ENCODE measurements at regions not wholly inside any gene's neighbourhood (a gene's known extent, or its start where the extent isn't known, plus 50 kb on each side); places are given as distances from the start of the nearest gene placed in this dataset.
A peak's percentile ranks its signal among the peaks of the same experiment; 100 is the strongest.

DNA sequence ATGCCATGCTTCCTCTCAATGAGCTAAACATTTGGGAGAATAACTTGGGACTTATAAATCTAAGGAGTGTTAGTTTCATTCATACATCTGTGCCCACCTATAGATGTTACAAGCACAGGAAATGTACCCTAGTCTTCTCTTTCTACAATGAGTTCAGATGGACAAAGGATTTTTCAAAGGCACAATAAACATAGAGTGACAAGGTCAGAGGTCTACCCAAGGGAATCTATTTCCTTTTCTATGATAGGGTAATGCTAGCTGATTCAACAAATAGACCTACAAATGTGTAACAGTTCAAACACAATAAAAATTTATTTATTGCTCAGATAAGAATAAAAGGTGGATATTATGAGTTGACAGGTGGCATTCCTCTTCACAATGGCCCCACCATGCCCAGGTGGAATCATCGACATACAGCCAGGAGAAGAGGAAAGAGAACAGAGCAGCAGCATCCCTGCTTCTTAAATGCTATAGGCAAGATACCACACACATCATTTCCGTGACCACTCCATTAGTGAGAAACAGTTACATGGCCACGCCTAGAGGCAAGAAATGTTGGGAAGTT, 421.8 kb downstream of the HNRNPD start:
- DNase-seq: no peak

DNA sequence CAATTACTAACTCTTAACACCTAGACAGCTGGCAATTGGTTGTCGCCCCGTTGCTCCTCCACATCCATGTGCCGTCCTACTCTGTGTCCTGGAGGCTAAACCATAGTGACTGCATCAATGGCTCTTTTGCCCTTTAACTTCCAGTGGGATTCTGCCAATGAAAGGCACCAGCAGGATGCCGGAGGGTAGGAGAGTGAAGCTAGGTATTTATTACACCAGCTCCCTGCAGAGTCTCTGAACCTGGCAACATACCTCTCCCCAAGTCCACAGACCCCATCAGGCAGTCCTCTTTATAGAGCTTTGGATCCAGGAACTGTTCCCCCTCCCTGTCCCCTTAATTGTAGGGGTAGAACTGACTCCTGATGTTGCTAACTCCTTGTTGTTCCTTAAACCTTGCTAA, 426.8 kb downstream of the HNRNPD start:
- no peak for DNase-seq

DNA sequence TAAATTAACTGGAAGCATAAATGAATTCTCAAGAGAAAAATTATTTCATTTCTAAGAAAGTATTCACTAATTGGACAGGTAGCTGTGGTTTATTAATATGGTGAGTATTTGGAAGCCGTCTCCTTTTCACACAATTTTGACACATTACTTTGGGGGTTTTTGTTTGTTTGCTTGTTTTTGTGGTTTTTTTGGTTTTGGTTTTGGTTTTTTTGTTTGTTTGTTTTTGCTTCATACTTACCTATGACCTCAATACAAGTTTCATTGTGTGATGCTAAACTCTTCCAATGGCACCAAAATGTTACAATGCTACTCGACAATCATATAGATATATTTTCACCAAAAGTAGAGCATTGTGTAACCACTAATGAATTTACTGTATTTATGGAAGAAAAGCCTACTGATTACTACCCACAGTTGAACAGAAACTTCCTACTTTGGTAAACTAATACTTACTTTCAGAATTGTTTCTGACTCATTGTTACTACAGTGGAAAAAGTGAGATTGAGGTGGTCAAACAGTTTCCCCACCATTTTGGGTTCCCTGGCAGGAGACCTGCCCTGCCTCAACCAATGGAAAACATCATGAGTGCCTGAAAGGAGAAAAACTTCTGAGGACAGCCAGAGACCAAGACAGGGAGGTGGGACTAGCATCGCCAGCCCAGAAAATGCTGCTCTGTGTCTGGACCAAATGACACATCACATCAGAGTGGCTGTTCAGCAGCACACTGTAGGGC, 443.1 kb downstream of the HNRNPD start:
- no peak for DNase-seq

DNA sequence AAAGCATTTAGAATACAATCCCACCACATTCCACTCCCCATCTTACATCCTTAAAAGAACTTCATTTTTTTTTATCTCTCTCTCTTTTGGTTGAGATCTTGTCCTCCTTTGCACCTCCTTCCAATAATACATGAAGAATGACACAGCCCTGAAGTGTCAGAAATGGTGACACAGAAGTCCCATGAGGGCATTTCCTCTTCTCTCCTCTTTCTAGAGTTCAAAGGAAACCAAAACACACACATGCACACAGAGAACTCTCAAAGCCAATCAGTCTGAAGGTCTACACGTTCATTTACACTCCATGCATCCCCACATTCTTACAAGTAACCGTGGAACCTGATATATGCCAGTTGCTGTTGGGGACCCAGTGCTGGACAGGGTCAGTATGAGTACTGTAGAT, 450.7 kb downstream of the HNRNPD start:
- no peak for DNase-seq

DNA sequence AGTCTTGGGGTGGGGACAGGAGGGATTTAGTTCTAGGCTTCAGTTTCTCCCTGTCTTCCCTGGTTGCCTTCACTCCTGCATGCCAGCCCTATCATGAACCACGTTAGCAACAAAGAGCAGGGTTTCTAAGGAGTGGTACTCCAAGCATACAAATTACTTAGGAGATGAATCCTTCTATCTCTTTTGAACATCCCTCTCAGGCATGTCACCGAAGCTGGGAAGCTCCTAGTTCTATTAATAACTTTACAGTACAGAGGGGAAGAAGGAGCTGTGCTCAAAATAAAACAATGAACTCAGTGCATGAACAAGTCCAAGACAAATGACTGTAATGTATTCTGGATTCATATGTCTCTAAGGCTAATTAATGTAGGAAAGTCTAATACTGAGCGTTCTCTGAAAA, 450.6 kb upstream of the RASGEF1B start:
- DNase-seq: no peak

DNA sequence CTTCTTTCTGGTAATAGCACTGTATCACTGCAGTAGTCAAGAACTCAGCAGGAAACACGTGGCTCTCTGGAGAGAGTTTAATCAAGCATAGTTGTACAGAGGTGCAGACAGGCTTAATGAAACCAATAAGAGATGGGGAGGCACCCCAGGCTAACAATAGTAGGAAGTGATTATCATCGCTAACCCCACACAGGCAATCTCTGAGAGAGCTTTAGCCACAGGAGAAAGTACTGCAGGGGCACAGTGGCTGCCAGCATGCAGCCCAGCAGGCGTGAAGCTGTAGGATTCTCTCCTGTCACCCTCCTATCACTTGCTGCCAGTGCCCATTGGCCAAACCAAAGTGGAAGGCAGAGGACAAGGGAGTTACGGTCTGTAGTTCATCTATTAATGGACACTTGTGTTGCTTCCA, 450.0 kb upstream of the RASGEF1B start:
- no peak for DNase-seq

DNA sequence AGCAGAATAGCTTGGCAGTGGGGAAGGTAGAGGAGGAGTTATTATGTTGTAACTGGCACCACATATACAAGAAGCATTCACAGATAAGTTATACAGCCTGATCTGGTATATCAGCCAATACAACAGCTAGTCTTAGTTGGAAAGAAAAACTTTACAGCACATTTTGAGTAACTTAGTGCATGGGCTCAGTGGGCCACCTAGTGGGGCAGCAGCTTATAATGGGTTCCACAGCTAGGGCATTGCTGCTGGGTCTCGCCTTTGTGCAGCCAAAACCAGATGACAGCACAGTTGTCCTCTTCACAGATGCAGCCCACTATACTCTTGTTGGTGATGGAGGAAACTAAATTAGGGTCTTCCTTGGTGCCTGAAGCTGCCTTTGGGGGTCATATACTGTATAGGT, 448.1 kb upstream of the RASGEF1B start:
- DNase-seq: no peak

DNA sequence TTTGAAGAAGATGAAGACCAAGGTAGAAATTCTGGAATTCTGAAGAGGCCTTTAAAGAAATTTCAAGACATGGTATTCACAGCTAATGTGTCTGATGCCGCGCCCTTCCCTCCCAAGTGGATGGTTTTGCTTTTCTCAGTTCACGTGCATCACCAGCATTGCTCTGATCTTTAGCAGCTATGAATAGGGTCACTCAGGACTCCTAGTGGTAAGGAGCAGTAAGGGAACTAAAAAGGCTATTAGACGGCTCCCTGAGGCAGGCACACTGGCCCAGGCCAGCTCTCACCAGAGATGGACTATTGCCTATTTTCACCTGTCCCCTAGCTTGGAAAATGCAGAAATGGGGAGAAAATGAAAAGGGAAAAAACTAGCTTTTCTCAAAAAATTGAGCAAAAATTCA, 447.5 kb upstream of the RASGEF1B start:
- DNase-seq: no peak

DNA sequence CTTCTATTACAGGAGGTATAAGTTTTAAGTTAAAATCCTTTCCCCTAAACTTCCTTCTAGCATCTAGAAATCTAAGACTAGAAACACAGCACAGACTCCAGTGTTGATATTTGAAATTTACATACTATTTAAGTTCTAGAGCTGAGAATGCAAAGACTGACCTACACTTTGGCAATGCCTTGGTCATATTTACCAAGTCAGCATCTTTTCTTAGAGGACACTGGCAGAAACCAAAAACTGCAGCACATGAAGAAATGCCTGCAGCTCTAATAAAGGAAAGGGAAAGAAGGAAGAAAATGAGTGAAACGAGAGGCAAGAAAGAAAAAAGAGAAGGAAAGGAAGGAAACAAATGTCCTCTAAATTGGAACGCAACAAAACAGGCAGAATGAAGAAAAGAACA, 443.7 kb upstream of the RASGEF1B start:
- DNase-seq: no peak

DNA sequence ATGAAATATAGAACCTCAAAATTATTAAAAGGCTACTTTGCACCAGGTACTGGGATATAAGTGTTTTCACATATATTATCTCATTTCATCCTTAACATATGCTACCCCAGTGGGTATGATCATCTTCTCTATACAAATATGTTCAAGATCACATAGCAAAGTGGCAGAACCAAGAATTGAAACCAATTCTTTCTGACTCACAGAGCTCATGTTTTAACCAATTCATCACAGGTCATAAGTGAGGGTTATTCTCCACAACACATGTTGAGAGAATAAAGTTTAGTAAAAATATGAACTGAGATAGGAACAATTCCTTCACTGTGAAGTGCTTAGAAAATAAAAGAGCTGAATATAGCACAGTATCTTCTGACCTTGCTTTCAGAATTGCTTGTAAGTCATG, 442.9 kb upstream of the RASGEF1B start:
- DNase-seq: no peak

DNA sequence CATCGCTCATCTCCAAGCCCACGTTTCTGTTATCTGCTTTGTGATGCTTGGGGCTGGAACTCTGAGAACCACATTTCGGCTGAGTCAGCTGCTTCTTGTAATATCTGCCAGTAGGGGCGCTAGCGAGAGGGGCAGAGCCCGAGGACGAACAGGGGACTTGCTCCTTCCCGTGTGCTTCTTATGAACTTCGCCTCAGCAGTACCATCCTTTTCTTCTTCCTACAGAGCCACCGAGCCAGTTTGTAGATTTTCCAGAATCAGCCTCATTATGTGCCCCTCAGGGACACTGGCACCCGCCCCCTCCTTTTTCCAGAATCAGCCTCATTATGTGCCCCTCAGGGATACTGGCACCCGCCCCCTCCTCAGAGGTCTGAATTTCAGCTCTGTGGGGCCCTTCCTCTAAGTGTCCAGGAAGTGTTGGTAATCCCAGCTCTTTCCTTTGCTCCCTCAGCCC, 441.7 kb upstream of the RASGEF1B start:
- peak; percentile 23 to 33 for DNase-seq

DNA sequence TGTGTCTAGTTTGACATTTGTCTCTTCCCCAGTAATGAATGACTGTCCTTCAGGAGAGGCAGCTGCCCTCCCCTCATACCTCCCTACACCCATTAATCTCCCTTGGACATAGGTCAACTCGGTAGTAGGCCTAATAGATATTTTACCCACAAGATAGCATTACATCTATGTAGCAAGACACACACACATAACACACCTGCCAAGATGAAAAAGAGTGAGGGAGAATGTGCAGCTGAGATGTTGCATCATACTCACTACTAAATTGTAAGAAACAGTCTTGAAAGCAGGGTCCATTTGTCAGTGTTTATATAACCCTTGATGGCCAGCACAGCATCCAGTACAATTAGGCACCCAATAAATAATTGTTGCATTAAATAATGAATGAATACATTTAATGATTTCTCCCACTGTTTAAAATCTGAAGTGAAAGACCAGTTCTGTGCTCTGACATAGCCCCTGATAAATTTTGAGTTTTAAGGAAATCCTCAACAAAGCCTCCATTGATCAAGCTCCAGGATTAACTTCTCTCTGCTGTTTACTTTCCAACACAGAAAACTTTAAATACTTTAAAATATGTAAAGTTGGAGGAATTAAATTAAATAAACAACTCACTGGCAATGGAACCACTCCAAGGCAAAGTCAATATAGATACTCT, 440.8 kb upstream of the RASGEF1B start:
- peak; percentile 26 to 28 for DNase-seq

DNA sequence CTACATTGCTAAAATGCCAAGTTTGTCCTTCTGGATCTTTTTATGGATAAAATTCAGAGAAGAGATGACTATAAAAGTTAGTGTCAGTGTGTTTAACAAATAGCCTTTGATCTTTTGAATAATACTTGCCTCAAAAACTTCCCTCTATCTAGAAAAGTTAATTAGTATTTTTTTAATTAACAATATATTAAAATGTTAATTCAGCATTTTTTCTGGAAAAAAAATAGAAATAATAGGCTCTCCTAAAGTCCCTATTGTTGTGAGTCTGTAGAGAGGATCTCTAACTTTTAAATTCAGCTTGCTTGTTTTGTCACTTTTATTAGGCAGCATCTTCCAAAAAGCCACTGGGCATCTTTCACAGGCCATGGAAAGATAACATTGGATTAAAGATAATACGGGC, 435.2 kb upstream of the RASGEF1B start:
- DNase-seq: no peak

DNA sequence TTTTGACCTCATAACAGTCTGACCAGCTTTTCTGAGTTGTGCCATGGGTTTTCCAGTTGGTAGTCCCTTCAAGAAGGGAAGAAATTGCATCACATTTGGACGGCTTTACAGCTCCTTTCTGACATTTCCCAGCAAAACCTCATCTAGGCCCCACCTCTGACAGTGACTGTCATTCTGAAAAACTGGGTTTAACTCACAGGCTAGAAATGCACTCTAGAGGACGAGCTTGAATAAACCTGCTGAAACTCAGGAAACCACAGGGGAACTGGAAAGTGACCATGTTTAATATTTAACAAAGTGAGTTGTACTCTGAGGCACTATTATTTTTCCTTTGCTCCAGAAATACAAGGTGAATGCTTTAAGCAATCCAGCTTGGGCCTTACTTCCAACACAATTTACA, 434.3 kb upstream of the RASGEF1B start:
- peak; percentile 5 to 12 for DNase-seq

DNA sequence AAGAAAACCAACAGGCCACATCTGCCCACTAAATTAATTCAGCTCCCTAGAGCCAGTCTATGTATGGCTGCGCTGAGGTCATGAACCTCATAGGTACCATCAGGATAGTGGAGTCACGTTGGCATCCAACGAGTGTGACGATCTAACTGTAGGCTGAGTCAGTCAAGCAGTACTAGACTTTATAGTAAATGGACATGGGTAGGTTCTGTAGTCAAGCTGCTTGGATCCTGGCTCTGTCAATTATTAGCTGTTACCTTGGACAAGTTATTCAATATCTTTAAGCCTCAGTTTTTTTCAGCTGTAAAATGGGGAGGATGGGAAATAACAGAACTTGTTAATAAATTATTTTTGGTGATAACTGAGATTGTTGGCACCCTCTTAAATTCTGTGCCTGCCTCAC, 432.4 kb upstream of the RASGEF1B start:
- no peak for DNase-seq

DNA sequence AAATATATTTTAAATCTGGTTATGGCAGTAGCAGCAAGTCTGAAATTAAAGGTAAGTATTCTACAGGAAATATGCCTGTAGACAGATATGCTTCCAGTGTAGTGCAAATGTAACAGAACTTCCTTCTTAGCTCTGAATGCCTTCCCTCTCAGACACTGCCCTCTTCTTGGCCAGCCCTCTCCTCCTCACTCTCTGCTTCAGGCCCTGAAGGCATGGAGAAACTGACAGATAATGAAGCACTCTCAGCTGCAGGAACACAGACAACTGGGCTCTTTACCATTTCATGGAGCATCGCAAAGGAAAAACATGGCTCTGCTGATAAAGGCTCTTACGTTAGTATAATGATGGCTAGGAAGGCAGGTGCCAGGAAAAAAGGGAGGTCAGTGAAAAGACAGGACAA, 431.5 kb upstream of the RASGEF1B start:
- DNase-seq: no peak

DNA sequence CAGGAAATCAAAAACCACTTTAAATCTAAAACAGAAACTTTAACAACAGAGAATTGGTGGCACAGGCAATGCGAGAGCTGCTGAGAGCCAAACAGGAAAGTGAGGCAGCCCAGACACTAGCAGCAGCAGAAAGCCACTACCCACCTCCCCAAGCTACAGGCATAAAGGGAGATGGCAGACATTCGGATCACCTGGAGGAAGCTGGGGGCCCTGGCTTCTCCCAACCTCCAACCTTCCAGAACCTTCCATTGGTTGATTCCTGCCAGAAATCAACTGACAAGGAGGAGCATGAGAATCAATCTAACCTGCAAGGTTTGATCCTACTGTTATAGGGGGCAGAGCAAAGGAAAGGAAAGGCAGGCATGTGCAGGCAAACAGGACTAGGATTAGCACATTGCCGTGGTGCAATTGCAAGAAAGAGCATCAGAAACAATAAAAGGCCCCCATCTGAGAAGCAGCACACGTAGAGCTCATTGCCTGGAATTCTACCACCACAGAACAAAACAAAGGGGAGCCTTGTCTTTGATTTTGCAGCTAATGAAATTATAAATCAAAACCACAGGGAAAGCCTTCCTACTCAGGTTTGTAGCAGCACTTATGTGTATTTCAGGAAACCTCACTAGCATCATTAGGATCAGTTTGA, 427.3 kb upstream of the RASGEF1B start:
- DNase-seq: no peak

DNA sequence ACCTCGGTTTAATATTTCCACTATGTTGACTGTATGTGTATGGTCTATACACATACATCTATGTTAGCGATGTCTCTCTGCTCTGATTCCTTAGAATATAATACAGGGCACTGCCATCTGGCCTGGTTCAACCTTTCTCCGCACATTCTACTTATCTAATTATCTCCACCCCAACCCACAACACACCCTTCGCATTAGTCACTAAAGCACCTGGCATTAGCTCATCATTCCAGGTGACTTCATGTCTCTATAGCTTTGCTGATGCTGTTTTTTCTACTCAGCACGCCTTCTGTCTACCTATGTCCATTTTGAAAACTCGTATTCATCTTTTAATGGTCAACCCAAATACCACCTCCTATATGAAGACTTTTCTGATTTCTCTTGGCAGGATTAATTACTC, 425.2 kb upstream of the RASGEF1B start:
- DNase-seq: no peak

DNA sequence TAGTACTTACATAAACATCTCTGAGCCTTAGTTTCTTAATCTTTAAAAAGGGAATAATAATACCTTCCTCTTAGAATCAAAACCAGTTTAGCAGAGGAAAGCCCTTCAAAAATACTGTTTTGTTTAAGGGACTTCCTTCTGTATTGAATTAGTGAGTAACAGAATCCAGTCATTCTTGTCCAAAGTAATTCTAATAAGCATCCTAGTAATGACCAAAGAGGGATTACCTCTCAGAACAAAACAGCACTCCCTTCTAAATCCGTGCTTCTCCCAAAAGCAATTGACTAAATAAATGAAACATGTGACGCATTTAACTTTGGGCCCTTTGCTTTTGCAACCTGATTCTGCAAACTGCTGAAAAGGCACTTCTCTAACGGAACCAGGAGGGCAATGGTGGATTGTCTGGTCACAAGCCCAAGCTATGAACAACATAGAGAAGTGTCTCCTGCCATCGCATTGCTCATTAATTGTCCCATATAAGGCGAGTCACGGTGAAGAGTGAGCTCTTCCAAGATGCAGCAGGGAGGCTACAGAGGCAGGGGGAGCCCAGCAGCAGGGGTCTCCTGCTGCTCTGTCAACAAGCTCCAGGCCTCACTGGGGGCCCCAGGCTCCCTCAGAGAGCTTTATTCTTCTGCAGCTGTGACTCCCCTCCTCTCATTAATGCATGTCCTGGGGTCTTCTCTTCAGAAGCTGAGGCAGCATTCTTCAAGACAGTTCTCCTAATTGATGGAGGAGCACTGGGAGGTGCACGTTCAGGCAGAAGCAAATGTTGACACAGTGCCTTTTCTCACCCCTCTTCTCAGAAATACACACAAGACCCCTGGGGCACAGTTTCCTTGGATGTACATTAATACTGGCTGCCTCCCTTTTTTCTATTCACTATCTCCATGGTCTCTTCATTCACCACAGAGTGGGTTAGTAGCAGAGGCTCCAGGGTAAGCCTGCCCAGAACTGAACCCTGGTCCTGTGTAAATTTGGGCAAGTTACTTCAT, 419.6 kb upstream of the RASGEF1B start:
- no peak for DNase-seq

DNA sequence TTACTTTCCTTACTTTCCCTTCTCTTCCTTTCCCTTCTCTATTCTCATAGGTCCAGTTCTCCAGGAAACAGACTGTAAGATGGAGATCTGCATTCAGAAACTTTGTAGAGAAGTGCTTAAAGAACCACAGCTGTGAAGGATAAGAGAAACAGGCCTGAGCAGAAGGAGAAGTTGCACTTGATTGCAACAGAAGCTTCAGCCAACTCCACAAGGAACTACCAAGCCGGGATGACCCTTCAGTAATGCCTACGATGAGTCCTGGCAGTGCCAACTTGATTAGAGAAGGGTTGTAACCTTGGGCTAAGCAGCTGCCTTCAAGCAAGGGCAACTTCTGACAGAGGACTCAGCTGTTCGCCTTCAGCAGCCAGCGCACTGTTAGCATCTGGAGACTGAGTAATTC, 413.3 kb upstream of the RASGEF1B start:
- no peak for DNase-seq

Measured in right lung (tissue), 2 donors.